ENCODE measurements at regions not wholly inside any gene's neighbourhood (a gene's known extent, or its start where the extent isn't known, plus 50 kb on each side); places are given as distances from the start of the nearest gene placed in this dataset.

DNA sequence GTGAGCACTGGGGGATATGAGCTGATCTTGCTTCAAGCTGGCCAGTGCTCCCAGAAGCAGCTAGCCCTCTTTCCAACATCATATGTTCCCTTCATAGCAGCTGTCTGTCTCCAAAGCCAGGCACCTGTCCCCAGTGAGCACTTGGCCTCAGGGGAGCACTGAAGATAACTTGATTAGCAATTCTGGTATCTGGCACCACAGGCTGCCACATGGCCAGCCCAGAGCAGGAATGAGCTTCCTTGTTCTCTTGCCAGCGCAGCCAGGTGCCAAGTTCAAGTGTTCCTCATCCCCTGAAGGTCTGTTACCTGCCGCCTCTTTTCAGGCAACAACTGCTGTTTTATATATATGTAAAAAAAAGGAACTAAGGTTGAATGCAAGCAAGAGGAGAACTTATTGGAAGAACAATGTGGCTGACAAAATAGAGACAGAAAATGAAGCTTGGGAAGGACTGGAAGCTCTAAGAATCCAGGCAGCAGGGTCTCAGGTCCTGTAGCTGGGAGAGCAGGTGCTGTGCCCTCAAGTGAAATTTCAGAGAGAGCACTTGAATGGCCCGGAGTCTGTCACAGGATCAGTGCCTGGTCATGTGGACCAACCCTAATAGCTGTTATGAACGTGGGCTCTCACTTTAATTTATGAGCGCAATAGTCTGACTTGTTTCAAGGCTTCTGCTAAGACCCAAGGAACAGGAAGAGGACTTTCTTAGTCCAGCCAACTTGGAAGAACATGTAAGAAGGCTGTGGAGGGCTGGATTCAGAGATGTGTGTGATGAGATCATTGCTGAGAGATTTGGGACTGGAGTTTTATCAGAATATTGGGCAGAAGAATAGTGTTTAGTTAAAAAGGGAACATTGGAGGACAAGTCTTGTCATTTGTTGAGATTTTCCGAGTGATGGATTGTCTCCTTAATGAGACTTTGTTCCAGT, 267.2 kb downstream of the GLRX3 start:
- DNase-seq (ENCODE audit: low read depth in 2 of 2) = no peak

DNA sequence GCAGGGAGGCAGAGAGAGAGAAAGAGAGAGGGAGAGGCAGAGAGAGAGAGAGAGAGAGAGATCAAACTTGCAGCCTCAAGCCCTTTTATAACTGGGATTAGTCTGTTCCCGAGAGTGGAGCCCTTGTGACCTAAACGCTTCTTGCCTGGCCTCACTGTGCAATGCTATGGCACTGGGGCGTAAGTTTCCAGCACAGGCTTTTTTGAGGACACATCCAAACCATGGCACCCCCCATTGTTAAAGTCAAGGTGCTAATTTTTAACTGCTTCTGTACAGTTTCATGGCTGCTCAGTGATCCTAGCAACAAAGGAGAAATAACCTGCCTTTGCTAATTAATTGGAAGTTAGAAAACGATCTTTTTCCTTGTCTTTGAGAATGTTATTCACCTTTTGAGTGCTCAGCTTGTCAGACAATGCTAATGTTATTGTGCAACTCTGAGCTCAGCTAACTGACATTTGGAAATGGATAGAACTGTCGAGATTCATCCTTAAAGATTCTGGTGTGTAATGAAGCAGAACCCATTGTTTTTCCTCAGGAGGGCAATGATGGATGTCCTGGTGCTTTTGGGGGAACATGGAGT, 268.4 kb downstream of the GLRX3 start:
- no peak for DNase-seq (ENCODE audit: low read depth in 2 of 2)

DNA sequence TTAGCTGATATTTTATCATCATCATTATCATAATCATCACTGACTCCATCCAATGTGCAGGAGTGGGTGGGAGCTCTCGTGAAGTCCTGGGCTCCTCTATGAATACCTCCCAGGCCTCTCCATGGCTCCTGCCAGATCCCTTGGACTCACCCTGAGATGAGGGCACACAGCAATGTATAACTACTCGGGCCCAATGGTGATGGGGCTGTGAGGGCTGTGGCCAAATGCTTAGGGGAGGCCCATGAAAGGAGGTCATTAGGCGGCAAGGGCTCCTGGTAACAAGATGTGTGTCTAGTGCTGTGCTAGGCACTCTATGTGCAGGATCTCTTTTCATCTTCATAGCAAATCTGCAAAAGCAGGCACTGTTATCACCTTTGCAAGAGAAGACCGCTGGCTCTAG, 270.9 kb downstream of the GLRX3 start:
- DNase-seq (ENCODE audit: low read depth in 2 of 2) = no peak

DNA sequence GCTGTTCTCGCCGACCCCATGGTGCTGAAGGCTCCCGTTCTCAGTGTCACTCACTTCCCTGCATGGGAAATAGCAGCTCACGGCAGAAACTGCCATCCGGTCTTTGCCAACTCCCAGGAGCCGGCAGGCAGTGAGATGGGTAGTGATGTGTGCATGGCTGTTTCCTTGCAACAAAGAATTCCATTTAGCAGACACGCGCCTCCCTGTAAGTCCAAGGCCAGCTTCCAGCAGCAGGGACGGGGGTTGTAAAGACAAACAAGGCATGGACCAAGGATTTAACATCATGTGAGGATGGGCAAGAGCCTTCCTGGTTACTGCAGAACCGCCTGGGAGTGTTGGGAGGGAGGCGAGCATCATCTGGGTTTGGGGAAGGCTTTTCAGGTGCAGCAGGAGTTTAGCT, 273.1 kb downstream of the GLRX3 start:
- no peak for DNase-seq (ENCODE audit: low read depth in 2 of 2)

DNA sequence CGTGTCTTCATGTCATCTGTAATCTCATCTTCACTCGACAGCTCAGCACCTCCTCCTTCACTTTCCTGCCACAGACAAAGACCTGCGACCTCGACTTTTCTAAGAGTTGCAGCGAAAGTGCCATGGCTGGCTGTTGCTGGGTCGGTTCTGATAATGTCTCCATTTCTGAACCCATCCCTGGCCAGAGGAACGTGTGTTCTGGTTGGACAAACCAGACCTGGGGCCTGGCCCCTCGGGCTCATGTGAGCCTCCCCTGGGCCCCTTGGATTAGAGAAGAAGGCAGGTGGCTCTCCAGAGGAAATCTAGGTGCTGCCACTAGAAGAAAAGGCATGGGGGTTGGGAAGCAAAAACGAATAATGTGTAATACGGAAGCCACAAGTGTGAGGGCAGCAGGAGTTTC, 273.7 kb downstream of the GLRX3 start:
- DNase-seq (ENCODE audit: low read depth in 2 of 2) = no peak

DNA sequence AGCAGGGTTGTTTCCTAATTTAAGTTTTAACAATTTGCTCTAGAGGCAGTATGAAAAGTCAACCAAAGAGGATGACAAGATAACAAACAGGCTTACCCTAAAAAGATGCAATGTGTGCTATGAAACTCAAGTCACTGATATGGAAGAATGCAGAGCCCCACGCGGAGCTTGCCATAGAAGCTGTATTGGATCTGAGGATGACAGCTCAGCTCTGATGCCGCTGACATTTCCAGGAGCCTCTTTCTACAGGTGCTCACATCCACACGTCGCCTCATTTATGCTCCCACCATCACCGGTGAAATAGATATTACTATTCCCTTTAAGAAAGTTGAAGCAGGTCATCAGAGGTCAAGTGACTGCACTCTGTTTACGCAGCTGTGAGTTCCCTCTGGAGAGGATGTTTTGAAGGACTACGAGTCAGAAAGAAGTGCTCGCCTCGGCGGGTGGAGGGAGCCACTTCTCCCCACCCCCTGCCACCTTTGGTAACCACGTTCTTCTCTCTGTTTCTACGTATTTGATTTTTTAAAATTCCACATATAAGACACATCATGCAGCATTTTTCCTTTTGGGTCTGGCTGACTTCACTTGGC, 275.4 kb downstream of the GLRX3 start:
- no peak for DNase-seq (ENCODE audit: low read depth in 2 of 2)

DNA sequence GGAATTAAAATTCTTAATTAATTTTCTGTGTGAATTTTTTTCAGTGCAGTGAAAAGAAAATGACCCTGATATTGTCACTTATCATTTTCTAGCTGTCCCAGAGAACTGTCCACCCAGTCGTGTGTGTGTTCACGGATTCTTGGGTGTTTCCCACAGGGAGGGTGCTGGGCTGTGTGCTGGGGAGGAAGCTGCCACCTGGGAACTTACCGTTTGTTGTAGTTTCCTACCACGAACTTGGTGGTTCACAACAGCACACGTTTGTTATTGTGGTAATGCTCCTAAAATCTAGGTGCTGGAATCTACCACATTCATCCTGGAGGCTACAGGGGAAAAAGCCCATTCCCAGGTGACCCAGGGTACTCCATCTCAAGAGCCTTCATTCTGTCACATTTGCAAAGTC, 276.1 kb downstream of the GLRX3 start:
- DNase-seq (ENCODE audit: low read depth in 2 of 2) = no peak

DNA sequence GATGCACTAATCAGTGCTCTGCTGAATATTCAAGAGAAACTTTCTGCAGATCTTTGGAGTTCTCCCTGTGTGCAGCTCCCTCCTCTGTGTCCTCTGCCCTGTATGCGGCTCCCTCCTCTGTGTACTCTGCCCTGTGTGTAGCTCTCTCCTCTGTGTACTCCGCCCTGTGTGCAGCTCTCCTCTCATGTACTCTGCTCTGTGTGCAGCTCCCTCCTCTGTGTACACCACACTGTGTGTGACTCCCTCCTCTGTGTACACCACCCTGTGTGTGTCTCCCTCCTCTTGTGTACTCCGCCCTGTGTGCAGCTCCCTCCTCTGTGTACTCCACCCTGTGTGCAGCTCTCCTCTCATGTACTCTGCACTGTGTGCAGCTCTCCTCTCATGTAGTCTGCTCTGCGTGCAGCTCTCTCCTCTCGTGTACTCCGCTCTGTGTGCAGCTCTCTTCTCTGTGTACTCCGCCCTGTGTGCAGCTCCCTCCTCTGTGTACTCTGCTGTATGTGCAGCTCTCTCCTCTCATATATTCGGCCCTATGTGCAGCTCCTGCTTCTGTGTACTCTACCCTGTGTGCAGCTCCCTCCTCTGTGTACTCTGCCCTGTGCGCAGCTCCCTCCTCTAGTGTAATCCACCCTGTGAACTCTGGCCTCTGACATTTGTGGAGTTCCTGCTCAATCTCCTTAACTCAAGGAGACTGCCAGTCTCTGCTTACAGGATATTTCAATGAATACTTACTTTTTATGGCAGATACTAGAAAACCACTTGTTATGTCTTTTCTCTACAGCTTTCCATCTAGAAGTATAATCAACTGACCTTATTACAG, 280.4 kb downstream of the GLRX3 start:
- DNase-seq (ENCODE audit: low read depth in 2 of 2) = no peak

DNA sequence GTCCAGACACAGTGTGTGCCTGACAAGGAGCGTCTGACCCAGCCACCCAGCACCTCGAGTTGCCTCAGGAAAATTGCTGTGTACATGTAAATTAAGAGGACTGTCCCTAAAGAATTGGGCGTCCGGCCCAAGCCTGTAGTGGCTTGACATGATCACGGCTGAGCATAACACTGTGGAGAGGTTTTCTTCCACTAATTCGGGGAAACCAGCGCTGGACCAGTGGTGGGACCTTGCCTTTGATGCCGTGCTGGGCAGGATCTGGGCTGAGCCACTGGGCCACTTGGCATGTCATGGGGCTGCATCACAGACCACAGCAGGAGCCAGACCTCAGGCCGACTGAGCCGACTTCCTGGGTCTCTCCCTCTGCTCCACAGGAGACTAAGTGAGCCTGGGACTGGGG, 282.5 kb downstream of the GLRX3 start:
- DNase-seq (ENCODE audit: low read depth in 2 of 2) = no peak

DNA sequence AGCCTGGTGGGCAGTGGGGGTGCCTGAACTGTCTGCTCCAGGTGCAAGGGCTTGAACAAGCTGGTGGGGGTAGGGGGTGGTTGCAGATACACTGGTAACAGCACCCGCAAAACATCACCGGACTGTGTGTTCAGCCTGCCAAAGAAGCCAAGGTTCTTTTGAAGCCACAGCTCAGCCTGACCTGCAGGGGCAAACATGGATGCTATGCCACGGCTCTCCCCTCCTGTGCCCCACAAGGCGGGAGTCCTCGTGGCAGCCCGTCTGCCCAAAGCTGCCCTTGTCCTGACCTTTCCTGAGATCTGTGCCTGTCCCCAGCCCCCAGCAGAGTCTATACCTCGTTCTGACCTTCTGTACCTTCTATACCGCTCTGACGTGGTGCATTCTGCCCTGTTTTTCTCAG, 285.7 kb downstream of the GLRX3 start:
- DNase-seq (ENCODE audit: low read depth in 2 of 2) = no peak

DNA sequence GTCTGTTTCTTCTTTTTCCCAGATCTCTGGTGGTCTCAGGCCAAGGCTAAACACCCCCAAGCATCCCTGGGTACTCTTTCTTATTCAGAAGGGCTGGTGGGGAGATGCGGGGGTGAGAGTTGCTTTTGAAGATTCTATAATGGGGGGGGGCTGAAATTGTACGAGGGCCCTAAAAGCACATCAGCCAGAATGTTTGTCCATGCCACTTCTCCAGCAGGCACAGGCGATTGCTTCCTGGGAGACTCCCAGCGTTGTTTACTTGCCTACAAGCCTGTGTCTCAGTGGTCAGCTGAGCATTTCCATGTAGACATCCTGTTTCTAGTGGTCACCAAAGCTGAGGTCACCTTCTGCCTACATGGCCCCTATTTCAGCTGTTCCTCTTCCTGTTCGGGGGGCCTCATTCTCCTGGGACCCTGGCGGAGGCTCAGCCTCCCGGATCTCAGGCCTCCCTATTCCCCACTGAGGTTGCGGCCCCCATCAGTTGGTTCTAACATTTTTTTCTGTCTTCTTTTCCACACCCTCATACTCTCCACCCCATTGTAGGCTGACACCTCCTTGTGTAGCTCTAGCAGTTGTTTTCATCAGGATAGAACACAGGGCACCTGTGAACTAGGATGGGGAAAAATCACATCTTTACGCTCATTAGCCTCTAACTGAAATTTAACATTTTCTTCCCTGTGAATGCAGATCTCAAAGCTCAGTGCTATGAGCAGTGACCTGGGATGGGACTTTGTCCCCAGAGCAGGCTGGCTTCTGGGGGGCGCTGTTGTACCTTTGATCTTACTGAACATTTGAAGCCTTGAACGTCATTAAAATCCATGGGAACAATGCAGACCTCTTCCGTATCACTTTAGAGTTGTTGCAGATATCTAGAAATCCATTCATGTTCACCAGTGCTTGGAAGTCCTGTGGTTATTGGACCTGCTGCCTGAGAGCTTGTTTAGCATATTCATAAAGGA, 286.5 kb downstream of the GLRX3 start:
- no peak for DNase-seq (ENCODE audit: low read depth in 2 of 2)

DNA sequence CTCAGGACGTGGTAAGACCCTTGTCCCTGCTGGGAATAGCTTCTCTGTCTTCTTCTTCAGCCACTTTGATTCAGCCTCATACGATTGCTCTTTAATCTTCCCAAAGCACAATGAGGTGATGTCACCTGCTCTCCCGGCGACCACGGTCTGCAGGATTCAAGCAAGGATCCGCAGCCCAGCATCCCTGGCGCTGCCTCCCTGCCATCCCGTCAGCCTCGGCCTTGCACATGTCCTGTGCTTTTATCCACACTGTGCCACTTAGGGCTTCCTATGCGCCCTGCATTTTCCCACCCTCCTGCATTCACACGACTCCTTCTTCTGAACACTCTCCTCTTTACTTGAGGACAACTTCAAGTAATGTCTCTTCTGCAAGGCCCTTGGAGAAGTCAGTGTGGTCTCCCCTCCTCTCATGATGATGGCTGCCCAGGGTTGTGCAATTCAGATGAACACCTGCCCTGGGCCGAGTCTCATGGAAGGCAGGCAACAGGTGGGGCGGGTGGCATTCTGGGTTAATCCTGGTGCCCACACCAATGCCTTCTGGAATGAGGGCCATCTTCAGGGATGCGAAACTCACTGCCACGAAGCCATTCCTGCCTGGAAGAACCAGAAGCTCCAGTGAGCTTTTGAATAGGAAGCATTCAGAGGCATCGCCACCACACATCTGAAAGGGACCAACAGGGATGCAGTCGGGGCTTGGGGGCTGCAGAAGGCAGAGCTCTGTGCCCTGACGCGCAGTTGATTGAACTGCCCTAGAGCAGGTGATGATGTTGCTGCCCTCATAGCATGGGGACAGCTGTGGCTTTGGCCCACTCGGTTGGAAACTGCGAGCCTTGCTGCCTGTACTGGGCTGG, 287.5 kb downstream of the GLRX3 start:
- no peak for DNase-seq (ENCODE audit: low read depth in 2 of 2)

DNA sequence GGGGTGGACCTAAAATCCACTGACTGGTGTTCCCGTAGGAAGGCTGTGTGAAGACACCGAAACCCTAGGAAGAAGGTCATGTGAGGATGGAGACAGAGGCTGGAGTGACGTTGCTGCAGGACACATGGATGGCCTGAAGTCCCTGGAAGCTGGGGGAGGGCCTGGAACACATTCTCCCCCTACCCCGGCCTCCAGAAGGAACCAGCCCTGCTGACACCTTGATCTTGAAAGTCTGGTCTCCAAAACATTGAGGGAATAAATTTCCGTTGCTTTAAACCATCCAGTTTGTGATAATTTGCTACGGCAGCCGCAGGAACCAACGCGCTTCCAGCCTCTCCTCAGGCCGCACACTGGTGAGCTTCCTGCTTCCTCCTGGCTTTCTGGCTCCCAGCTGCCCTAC, 288.2 kb downstream of the GLRX3 start:
- DNase-seq (ENCODE audit: low read depth in 2 of 2) = no peak

DNA sequence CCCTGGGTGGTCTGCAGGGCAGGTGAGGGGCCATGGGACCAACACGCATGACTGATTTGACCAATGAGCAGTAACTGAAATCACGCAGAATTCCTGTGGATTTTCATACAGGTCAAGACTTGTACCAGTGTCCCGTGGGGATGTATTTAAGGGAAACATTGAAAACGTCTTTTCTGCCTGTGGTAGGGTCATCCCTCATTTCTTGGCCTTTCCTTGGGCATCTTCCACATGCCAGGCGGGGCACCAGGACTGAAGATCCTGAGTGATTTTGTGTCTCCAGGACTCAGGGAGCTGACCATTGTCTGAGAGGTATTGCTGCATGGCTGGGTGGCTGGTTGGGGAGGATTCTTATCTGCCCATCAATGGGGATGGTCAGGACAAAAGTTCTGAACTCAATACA, 289.0 kb downstream of the GLRX3 start:
- DNase-seq (ENCODE audit: low read depth in 2 of 2) = no peak

DNA sequence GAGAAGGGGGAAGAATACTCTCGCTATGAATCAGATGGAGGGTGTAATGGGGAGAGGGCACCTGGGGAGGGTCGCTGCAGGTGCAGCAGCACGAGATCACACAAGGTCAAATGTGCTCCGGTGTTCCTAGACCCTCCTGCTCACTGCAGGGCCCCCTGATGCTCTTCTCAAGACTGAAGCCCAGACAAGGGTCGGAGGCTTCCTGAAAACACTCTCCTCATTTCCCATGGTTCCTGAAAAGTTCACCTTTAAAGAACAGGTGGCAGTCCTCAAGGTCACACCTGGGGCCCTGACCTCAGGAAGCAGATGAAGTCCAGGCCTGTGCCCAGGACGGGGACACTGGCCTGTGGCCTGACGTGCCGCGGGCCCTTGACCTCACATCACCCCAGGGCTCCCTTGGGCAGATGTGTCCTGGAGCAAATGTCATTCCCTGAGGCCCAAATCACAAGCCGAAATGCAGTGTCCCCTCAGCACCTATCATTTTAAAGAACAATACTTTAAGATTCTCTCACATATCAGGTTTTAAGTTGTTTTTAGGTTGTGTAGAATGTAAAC, 289.8 kb downstream of the GLRX3 start:
- DNase-seq (ENCODE audit: low read depth in 2 of 2) = no peak

DNA sequence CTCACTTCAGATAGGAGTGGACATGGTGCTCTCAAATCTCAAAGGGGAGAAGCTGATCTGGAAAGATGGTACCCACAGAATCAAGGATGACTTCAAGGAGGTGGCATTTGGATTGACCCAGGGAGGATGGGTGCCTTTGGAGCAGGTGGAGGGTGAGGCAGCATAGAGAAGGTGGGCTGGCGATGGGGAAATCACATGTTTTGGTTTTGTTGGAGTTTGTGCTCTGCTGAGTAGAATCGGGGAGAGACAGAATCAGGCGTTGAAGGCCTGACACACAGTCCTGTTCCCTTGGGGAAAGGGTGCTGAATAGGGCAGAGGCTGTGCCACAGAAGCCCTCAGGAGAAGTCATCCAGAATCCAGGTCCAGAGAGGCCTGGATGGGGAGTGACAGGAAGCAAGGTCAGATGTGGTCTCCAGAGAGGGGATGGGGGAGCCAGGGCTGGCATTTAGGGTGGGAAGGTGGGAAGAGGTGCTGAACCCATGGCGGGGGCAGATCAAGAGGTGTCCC, 291.1 kb downstream of the GLRX3 start:
- no peak for DNase-seq (ENCODE audit: low read depth in 2 of 2)

DNA sequence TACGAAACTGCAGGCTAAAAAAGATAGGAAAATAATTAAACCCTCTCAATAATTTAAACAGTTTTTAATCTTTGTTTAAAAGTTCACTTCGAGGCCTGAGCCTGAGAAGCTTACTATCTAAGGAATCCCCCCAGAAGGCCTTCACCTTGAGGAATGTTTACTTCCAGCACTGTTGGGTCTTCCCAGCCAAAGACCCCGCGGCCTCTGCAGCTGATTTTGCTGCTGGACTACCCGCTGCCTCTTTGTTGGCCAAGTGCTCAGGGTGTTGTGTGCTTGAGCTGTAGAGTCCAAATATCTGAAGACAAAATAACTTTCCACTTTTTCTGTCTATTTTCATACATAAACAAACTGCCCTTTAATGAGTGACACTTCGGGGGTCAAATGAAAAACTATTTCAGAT, 292.7 kb downstream of the GLRX3 start:
- no peak for DNase-seq (ENCODE audit: low read depth in 2 of 2)

DNA sequence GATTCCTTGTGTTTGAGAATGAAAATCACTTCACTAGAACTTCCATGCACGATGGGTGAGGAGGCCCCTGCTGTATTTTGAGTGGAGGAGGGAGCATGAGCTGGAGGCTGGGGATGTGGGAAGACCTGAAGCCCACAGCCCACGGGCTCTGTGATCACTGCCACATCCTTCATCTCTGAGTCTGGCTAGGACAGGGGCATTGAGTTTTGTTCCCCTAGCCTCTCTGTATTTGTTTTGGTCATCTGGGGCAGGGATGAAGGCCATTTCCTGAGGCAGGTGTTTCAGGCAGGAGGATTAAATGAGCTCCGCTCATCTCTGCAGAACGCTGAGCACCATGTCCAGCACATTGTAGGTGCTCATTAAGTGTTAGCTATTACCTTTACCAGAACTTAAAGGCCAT, 293.6 kb downstream of the GLRX3 start:
- DNase-seq (ENCODE audit: low read depth in 2 of 2) = no peak

DNA sequence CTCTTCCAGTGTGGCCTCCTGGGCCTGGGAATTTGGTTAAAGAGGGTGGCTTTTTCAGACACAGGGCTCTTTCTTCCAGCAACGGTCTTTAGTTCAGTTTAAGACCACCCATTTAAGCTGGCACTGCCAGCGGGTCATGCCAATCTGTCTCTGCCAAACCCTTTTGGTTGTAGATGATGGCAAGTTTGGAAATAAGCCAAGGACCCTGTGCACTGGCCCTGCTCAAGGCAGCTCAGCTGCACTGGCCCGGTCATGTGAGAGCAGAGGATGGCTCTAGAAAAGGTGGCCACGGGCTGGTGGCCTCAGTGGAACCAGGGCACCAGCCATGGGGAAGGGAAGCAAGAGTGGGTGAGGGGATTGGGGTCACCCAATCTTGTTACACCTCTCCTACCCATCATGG, 294.1 kb downstream of the GLRX3 start:
- no peak for DNase-seq (ENCODE audit: low read depth in 2 of 2)

Measured in fibroblast of skin of left quadriceps (primary cell).